GM04504 (cell line): ENCODE measurements at regions not wholly inside any gene's neighbourhood (a gene's known extent, or its start where the extent isn't known, plus 50 kb on each side); places are given as distances from the start of the nearest gene placed in this dataset.

Experiments
- DNase-seq: peaks from one replicate; pipeline ENCODE4 v3.0.0-alpha.2; 2012; ENCODE audit warnings: low read depth

DNA sequence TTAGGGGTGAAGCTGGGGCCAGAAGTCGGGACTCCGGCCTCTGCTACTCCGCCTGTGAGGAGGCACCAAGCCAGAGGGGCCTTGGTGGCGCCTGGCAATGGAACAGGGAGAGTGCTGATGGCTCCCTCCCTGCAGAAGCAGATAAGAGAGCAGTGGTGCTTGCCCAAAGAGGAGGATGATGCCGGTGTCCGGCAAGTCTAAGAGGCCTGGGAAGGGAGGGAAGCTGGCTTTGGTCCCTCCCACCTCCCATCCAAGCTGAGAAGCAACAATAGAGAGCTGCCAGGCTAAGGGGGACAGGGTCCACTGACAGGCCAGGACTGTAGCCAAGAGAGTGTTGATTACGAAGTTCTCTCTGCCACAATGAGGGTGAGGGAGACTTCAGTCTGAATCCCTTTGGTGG lies 479.5 kb downstream of the TNS1 start:
- DNase-seq = no peak

DNA sequence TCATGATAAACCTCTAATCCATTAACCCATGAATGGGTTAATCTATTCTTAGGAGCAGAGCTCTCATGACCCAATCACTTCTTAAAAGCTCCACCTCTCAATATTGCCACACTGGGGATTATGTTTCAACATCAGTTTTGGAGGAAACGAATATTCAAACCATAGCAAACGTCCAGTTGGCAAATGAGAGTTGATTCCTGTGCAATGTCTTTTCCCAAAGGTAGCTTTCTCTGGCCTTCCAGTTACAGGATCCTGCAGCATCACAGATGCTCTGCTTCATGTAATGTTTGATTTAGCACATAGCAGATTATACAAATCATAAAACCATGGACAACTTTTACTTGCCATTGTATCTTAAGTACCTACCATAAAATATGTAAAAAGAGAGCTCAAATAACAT lies 481.0 kb downstream of the TNS1 start:
- DNase-seq = no peak

- peak; percentile 5 for DNase-seq
These were observed 482.3 kb downstream of the TNS1 start for GRCh38 chr2:217520356-217521010.

- no peak for DNase-seq
These were observed 485.4 kb downstream of the TNS1 start for GRCh38 chr2:217517402-217517801.

DNA sequence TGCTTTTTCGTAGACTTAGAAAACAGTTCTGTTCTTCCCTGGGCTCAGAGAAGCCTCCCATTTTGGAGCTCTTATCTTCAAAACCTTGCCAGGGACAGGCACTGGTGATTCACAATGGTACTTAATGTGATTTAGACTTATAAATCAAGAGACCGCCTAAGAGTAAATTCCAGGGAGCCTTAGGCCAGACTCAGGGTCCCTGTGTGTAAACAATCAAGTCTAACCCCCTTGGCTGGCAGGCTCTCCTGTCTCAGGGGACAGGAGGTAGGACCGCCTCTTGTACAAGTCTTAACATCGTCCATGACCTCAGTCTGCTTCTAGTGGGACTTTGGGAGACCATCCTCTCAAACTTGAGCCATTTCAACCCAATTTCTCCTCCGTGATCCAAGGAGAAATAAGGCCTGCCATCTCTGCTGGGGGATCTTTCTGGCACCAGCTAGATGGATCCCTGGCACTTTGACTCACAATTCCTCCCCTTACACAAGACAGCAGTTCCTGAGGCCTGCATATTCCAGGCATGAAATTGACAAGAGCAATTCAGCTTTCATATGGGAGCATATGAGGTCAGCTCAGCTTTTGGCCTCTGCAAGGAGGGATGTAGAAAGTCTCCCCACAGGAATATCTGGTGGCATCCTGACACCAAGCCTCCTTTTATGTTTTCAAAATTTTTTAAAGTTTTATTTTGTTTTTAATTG lies 487.0 kb downstream of the TNS1 start:
- no peak for DNase-seq

DNA sequence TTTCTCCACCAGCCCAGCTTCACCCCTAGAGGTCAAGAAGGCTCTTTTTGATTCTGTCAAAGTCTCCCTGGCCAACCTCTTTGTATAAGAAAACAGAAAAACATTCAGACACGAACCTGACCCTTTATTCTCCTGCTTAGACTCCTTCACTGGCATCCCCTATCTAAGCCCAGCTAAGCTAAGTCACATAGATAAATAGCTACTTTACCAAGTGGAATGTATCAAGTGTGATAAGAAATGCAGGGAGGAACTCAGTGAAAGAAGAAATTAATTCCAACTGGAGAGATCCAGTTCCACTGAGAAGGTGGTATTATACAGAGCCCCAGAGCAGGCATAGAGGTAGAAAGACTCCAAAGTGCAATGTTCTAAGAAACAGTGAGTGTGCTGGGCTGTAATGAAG lies 489.5 kb downstream of the TNS1 start:
- DNase-seq = no peak

GRCh38 chr2:217512728-217513127 lies 490.1 kb downstream of the TNS1 start:
- no peak for DNase-seq

DNA sequence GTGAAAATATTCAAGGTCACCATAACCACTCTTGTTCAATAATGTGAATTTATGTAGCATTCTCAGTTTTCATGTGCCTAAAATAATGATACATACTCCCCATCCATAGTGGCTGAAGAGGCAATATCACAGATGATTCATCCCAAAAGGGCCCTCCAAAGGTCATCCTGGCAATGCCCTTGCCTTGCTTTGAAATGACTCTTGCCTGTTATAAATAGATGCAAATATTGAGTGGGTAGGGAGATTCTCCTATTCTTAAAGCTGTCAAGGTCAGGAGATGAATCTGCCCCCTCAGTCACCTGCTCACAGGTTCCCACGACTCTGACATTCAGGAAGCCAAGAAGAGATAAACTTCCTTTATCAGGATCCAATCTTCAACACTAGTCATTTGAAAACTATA lies 490.5 kb downstream of the TNS1 start:
- DNase-seq = no peak

DNA sequence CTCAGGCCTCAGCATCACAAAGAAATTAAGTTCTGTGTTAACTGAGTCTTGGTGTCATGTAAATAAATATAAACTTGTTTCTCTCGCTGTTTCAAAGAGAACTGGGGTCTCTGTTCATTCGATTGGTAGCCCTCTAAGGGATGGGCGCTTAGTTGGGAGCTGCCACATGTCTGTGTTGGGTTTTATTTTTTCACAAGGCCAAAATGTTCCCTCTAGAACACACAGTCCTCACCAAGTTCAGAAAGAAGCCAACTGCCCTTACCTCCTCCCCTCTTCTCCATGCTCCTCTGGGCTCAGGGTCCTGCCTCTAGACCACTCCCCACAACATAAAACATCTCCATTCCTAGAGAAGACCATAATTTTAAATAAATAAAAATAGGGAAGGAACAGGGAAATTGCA lies 490.9 kb downstream of the TNS1 start:
- no peak for DNase-seq

DNA sequence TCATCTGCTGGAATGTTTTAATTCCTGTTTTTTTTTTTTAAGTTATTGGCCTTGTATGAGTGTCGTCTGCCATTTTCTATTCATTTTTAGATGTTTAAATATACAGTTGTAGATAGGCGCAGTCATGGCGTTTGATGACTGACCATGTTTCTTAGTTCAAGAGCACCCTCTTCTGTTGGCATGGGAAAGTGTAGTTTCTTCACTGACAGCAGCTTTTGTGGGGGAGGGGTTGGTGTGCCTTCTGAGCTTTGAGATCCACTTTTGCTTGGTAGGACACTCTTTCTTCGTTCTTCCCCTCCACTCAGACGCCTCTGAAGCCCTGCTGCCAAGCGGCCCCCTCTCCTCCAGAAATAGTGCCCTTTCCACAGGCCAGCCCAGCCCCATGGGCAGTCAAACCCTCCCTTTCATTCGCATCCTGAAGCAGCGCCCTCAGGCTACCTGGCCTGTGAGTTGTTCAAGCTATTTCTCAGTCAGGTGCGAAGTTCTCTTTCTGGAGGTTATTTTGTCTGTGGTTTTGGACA lies 492.0 kb downstream of the TNS1 start:
- peak; percentile 53 for DNase-seq

DNA sequence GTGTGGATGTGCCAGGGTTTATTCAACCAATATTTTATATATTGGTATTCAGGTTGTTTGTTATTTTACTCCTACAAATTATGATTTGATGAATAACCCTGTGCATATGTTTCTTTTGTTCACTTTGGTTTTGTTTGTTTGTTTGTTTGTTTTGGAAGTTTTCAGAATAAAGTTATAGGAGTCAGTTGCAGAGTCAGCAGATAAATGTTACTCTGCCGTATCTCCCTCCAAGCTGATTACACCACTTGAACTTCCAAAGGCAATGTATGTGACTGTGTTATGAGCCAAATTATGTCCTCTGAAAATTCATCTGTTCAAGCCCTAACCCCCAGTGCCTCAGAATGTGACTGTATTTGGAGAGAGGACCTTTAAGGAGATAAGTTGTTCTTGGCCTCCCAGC lies 497.5 kb downstream of the TNS1 start:
- no peak for DNase-seq

GRCh38 chr2:217501887-217502286 lies 500.9 kb downstream of the TNS1 start:
- no peak for DNase-seq

DNA sequence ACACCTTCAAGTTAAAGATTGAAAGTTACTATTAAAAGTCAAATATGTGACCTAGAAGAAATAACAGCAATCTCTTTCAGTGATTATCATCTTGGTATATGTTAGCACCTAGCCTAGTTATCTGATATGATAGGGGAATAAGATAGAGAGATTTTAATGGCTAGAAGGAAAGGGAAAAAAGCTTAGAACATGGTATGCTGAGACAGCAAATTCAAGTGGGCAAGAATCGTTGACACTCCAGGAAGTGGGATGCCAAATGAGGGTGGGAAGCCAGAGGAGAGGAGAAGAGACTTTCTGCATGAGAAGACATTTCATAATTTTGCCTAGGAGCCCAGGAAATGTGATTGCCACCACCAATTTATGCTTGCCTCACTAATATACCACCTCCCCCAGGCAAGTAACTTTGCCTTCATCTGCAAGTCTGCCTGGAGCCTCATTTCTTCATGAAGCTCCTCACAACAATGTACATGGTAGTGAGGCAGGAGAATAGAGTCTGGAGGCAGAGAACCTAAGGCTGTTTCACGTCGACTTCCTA lies 504.9 kb downstream of the TNS1 start:
- no peak for DNase-seq

DNA sequence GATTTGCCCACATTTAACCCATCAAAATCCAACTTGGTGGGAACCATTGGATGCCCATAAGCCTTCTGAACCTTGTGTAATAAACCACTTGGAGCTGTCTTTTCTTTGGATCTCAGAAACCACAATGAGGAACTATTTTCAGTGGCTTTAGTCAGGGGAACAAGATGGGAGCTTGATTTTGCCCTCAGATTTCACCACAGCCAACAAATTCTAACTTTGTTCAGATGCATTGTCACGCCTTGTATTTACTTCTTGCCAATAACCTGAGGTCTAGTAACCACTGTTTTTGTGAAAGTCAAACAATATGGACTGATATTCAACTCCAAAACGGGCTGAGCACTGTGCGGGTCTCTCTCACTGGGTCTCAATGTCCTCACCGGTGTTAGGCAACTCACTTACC lies 508.2 kb downstream of the TNS1 start:
- DNase-seq = no peak

- DNase-seq = no peak
These were observed 511.5 kb downstream of the TNS1 start for GRCh38 chr2:217491271-217491670.

GRCh38 chr2:217489145-217489960 lies 513.4 kb downstream of the TNS1 start:
- peak; percentile 40 for DNase-seq

DNA sequence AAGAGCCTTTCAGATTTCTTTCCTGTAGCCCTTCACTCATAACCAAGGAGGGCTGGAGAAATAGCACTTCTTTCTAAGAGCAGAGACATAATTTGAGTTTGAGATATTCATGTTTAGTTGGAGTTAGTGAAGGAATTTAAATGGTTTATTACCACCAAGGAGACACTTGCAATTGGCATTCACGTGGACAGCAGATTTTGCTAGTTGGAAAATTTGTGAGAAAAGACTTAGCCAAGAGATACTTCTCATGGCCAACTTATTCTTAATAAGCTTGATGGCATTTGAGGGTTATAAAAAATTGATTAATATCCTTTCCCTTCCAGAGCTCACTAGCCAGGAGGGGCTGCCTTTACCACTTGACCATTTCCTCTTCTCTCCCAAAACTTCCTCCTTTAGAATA lies 518.7 kb downstream of the TNS1 start:
- DNase-seq = no peak

DNA sequence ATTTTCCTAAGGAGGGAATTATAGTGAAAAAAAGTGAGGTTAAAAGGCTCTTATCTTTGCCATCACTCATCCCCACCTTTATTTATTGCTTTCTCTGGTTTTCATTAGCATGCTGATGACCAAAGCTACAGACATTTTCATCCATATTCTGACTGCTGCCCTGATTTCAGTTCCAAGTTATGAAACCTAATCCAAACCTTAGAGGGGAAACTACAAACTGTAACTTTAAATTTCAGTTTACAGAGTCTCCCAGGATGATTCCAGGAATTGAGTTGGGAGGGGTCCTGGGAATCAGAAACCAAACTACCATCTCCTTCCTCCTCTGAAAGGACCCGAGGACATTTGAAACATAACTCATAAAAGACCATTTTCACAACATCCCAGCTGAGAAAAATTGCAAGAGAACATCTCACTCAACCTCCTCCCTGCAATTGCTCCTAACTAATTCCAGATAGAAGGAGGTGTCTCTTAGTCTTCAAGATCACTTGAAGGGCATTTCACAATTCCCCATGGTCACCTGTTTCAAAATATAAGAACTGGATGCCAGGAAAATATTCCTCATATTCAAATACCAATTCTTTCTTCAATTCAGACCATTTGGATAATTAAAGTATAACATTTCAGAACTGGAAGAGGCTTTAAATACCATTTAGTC lies 520.6 kb downstream of the TNS1 start:
- no peak for DNase-seq

DNA sequence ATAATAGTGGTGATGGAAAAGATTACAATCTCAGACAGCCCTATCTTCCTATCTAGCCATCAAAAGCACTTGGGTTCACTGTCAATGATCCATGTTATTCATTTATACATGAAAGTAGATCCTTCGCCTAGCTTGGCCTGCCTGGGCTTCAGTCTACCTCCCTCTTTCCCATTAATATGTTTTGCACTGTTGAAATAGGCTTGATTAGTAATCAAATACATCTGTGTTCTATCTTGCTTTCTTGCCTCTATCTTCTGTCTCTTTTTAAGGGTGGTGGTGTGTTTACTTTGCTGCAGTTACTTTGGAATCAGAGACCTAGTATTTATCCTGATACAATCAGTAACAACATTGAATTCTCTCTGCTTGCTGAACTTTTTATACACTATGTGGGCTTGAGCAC lies 521.2 kb downstream of the TNS1 start:
- DNase-seq = no peak

GRCh38 chr2:217479566-217479965 lies 523.2 kb downstream of the TNS1 start:
- DNase-seq = no peak

GRCh38 chr2:217478831-217479455 lies 523.9 kb downstream of the TNS1 start:
- no peak for DNase-seq

GRCh38 chr2:217477583-217477982 lies 525.2 kb downstream of the TNS1 start:
- no peak for DNase-seq
